ENCODE measurements at regions not wholly inside any gene's neighbourhood (a gene's known extent, or its start where the extent isn't known, plus 50 kb on each side); places are given as distances from the start of the nearest gene placed in this dataset.
A peak's percentile ranks its signal among the peaks of the same experiment; 100 is the strongest.

GRCh38 chr2:120630031-120630701 lies 105.5 kb upstream of the GLI2 start:
- 93% methylated on average over 10 of the region's 10 CpGs; no CpG with 5 or more reads in 1 of the 2 experiments for WGBS, 2 experiments (ENCODE audit: extremely low coverage in 1 of 2, insufficient coverage in 1 of 2, insufficient read length in 1 of 2, insufficient replicate concordance in 2 of 2, low coverage in 1 of 2, low lambda C conversion rate in 2 of 2, missing lambda C conversion rate in 1 of 2)
- peaks cover 0 to 12% (median 4%) of the 10 kb centered on the region in 4 experiments; a peak in 4 of 7 replicates for H3K27me3 ChIP-seq (replicated peaks in 1 of 4; ENCODE audit: control insufficient read depth in 3 of 4, extremely low read depth in 1 of 4, insufficient read depth in 3 of 4, low read length in 3 of 4)
- CTCF ChIA-PET (ENCODE audit: partially characterized antibody) = interaction anchor here (0.6 to 2.5 kb wide), 7 partner anchors 9 to 816 kb away, joined by 3 to 13 read pairs (median 4); no protein-coding TSS in a partner anchor

More at GRCh38 chr2:120630031-120630701, 105.5 kb upstream of the GLI2 start:
- Histone ChIP-seq H2AFZ (ENCODE audit: low read length) (no peak overlapping the region), H4K91ac (replicated peaks; ENCODE audit: insufficient read length, low read length) (no peak overlapping the region), H3K4ac (replicated peaks; ENCODE audit: insufficient read length, low read depth, low read length) (no peak overlapping the region), H3K4me3 (ENCODE audit: extremely low read depth in 1 of 4, insufficient read depth in 2 of 4, low read depth in 3 of 4, low read length in 4 of 4) (no peak overlapping the region), H3K79me1 (ENCODE audit: low read depth, low read length) (no peaks in the 10 kb centered on the region), H4K5ac (ENCODE audit: insufficient read length, low read depth, low read length) (no peak overlapping the region), H3K9ac (replicated peaks in 1 of 4; ENCODE audit: extremely low read depth in 1 of 4, low read depth in 3 of 4, low read length in 3 of 4) (0 out of 7 replicates have a peak overlapping the region, but pooled peaks of 1 of the 4 experiments have one; percentile 18), H2AK5ac (ENCODE audit: low read depth, low read length) (no peak overlapping the region), H3K56ac (replicated peaks; ENCODE audit: insufficient read length, low read depth, low read length) (no peak overlapping the region), H3K27ac (ENCODE audit: low read depth, low read length) (no peak overlapping the region), H3K4me1 (replicated peaks in 1 of 4; ENCODE audit: control insufficient read depth in 3 of 4, insufficient read depth in 4 of 4, low read length in 3 of 4) (peaks cover 0 to 4% (median 0%) of the 10 kb centered on the region in 4 experiments; a peak in 1 of 7 replicates), H3K14ac (ENCODE audit: insufficient read length) (no peak overlapping the region), H3K18ac (ENCODE audit: extremely low read depth, low read length) (no peak overlapping the region), H4K8ac (ENCODE audit: extremely low read depth, insufficient read depth, low read length) (no peak overlapping the region), H2BK20ac (ENCODE audit: low read length) (no peak overlapping the region), H3K79me2 (ENCODE audit: control insufficient read depth in 1 of 2, insufficient read depth in 2 of 2, low read length in 2 of 2) (no peaks in the 10 kb centered on the region), H3K23ac (ENCODE audit: insufficient read length) (no peak overlapping the region), H4K20me1 (replicated peaks in 1 of 2; ENCODE audit: control insufficient read depth in 1 of 2, insufficient read depth in 2 of 2, low read length in 2 of 2) (peaks cover 0 to 2% of the 10 kb centered on the region in 2 experiments), H2BK15ac (ENCODE audit: low read length) (no peak overlapping the region), H2BK120ac (replicated peaks; ENCODE audit: low read depth, low read length) (no peak overlapping the region), H3K9me3 (ENCODE audit: insufficient read depth in 2 of 2, low read depth in 1 of 2, low read length in 1 of 2) (no peaks in the 10 kb centered on the region), H3K4me2 (ENCODE audit: insufficient read depth in 1 of 2, low read depth in 2 of 2, low read length in 2 of 2) (no peak overlapping the region), H3K36me3 (ENCODE audit: control insufficient read depth in 2 of 4, insufficient read depth in 4 of 4, low read length in 3 of 4) (no peaks in the 10 kb centered on the region), H2BK12ac (ENCODE audit: low read depth, low read length) (no peak overlapping the region), H2BK5ac (ENCODE audit: low read depth, low read length) (no peak overlapping the region), H3K23me2 (ENCODE audit: low read depth, low read length) (peaks cover 2% of the 10 kb centered on the region; the same call in 1 of the 2 replicates)
- TF ChIP-seq KDM1A (IDR thresholded peaks at IDR 0.05; ENCODE audit: borderline replicate concordance, low read length) (peak; percentile 54; the same call in 1 of the 2 replicates), CBX8 (IDR thresholded peaks at IDR 0.05; ENCODE audit: borderline replicate concordance, low read depth, low read length) (no peak)
- POLR2A ChIA-PET (ENCODE audit: partially characterized antibody) = no interaction called here
- DNase-seq (ENCODE audit: low read depth in 1 of 2, low spot score in 2 of 2) (no peak), FAIRE-seq (no peak)
